WERI-Rb-1 (cell line): ENCODE measurements at regions not wholly inside any gene's neighbourhood (a gene's known extent, or its start where the extent isn't known, plus 50 kb on each side); places are given as distances from the start of the nearest gene placed in this dataset.
A peak's percentile ranks its signal among the peaks of the same experiment; 100 is the strongest.

Experiments
- DNase-seq: peaks from one replicate; pipeline ENCODE4 v3.0.0-alpha.2; 2020
- H3K27ac ChIP-seq: fragments of 250-450 bp; sonication (Bioruptor Pico); 2 replicates; pipeline ENCODE4 v1.5.1; 2020; ENCODE audit warnings: mild to moderate bottlenecking, moderate library complexity
- H3K27me3 ChIP-seq: fragments of 250-450 bp; sonication (Bioruptor Pico); 2 replicates; pipeline ENCODE4 v1.5.1; 2021; ENCODE audit warnings: mild to moderate bottlenecking, low read depth, moderate library complexity; ENCODE audit not compliant: insufficient read depth, severe bottlenecking
- H3K36me3 ChIP-seq: fragments of 250-450 bp; sonication (Bioruptor Pico); 2 replicates; pipeline ENCODE4 v1.5.1; 2020; ENCODE audit warnings: mild to moderate bottlenecking, moderate library complexity
- H3K4me3 ChIP-seq: 2 replicates; pipeline ENCODE4 v1.5.1; 2011; ENCODE audit warnings: low read depth, mild to moderate bottlenecking, control low read depth, low read length
- H3K9me3 ChIP-seq: fragments of 250-450 bp; sonication (Bioruptor Pico); 2 replicates; pipeline ENCODE4 v1.5.1; 2021; ENCODE audit warnings: mild to moderate bottlenecking, moderate library complexity; ENCODE audit not compliant: severe bottlenecking
- TF ChIP-seq, protein P1 (sequence below): IDR thresholded peaks from 2 replicates; pipeline ENCODE4 v1.5.1; 2011; ENCODE audit warnings: low read depth, mild to moderate bottlenecking, control low read depth, inconsistent platforms, low read length

DNA sequence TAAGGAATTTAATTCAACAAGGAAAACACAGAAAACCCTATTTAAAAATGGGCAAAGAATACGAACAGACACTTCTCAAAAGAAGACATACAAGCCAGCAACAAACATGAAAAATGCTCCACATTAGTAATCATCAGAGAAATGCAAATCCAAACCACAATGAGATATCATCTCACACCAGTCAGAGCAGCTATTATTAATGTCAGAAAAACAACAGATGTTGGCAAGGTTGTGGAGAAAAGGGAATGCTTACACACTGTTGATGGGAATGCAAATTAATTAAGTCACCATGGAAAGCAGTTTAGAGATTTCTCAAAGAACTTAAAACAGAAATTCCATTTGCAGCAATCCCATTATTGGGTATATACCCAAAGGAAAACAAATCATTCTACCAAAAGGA, 55.2 kb downstream of the GCC1 start:
- Histone ChIP-seq H3K9me3 (peaks cover 2% of the 10 kb centered on the region), H3K27ac (no peak overlapping the region), H3K27me3 (no peaks in the 10 kb centered on the region), H3K36me3 (no peaks in the 10 kb centered on the region), H3K4me3 (no peak overlapping the region)
- TF ChIP-seq, protein P1, sequence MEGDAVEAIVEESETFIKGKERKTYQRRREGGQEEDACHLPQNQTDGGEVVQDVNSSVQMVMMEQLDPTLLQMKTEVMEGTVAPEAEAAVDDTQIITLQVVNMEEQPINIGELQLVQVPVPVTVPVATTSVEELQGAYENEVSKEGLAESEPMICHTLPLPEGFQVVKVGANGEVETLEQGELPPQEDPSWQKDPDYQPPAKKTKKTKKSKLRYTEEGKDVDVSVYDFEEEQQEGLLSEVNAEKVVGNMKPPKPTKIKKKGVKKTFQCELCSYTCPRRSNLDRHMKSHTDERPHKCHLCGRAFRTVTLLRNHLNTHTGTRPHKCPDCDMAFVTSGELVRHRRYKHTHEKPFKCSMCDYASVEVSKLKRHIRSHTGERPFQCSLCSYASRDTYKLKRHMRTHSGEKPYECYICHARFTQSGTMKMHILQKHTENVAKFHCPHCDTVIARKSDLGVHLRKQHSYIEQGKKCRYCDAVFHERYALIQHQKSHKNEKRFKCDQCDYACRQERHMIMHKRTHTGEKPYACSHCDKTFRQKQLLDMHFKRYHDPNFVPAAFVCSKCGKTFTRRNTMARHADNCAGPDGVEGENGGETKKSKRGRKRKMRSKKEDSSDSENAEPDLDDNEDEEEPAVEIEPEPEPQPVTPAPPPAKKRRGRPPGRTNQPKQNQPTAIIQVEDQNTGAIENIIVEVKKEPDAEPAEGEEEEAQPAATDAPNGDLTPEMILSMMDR: no peak
- no peak for DNase-seq

DNA sequence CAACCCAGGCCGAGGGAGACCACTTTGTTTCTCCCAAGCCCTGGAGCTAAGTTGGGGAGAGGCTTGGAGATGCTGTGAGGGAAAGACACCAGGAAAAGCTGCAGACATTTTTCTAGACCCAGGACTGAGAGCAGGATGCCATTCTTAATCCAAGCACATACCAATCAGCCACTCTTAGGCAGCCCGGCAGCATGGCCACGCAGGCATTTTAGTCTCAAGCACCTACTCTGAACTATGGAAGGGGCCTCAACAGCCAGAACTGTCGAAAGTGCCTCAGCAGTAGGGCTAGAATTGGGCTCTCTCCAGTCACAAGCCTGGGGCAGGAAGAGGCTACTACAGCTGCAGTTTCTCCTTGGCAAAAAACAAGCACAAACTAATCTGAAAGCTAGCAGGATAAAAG, 57.8 kb downstream of the GCC1 start:
- Histone ChIP-seq H3K9me3 (peaks cover 2% of the 10 kb centered on the region), H3K27me3 (no peaks in the 10 kb centered on the region), H3K27ac (no peak overlapping the region), H3K36me3 (no peaks in the 10 kb centered on the region), H3K4me3 (no peak overlapping the region)
- TF ChIP-seq, protein P1: no peak
- DNase-seq: no peak

DNA sequence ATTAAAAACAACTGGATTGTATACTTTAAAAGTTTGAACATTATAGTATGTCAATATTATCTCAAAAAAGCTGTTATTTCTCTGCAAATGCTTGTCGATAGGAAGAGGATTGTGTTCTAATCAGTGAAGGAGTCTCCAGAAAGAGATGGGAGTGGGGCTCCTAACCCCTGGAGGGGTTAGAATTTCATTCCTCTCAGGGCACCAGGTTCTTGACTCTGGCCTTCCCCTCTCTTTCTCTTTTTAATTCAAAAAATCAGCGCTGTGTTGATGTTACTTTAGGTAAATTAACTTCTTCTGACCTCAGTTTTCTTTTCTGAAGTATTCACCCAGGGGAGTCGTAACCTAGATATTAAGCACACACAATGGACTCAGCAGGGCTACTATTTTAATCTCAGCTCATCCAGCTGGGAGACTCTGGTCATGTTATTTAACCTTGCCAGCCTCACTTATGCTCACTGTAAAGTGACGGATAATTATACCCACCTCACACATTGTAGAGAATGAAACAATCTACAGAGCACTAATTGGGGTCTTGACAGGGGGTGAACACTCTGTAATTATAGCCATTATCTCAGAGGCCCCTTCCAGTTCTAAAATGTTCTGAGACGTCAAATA, 59.4 kb downstream of the GCC1 start:
- Histone ChIP-seq H3K4me3 (no peak overlapping the region), H3K27me3 (no peaks in the 10 kb centered on the region), H3K36me3 (no peaks in the 10 kb centered on the region), H3K27ac (no peak overlapping the region), H3K9me3 (peaks cover 4% of the 10 kb centered on the region)
- no peak for DNase-seq
- TF ChIP-seq, protein P1: no peak

DNA sequence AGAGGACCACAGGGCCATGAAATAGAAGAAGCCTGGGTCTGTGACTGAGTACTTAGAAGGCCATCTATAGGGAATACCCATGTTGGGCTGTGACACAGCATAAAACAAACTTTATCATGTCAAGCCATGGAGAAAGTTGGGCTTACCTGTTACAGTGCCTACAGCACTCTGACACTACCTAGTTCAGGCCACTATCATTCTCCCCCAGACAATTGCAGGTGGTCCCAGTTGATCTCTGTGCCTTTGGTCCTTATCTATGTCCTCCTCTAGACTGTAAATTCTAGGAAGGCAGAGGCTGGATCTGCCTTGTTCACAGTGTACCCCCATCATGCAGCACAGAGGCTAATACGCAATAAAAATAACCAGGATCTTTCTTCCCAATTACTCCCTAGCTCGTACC, 69.1 kb downstream of the GCC1 start:
- no peaks in the 10 kb centered on the region for H3K27me3 ChIP-seq
- H3K9me3 ChIP-seq: no peaks in the 10 kb centered on the region
- no peak overlapping the region for H3K4me3 ChIP-seq
- no peak for DNase-seq
- H3K27ac ChIP-seq: no peak overlapping the region
- TF ChIP-seq, protein P1: no peak
- H3K36me3 ChIP-seq: no peaks in the 10 kb centered on the region

DNA sequence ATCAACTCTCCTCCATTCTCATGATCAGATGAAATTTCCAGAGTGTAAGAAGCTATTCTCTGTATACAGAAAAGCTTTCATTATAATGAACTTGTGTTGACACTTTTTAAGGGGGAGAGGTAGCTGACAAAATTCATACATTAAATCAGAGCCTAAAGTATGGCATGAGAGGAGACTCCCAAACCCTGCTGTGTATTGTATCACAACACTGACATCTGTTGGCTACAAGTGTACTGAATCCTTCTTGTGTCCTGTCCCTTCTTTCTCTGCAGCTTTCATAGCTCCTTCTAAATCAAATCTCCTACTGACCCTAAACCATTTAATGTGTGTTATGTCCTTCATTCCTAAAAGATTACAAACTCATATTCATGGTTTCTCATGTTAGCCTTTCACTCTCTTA, 70.9 kb downstream of the GCC1 start:
- Histone ChIP-seq H3K9me3 (no peaks in the 10 kb centered on the region), H3K27ac (no peak overlapping the region), H3K4me3 (no peak overlapping the region), H3K36me3 (no peaks in the 10 kb centered on the region), H3K27me3 (no peaks in the 10 kb centered on the region)
- TF ChIP-seq, protein P1: peak; percentile 69
- peak; percentile 10 for DNase-seq

DNA sequence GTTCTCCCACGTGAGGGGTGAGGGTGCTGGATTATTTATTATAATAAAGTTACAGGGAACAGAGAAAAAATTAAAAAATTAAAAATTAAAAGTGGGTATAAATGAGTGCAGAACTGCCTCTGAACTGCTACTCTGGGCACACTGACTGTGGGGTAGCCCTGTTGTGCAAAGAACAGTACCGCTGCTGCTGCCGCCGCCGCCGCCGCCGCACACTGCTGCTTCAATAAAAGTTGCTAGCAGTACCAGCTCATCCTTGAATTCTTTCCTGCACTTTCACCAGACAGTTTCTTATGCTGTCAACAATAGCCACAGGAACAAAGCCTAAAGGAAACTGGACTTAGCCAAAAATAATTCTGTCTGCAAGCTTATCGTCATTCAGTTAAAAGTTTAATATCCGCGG, 72.1 kb downstream of the GCC1 start:
- DNase-seq: no peak
- Histone ChIP-seq H3K27me3 (no peaks in the 10 kb centered on the region), H3K36me3 (no peaks in the 10 kb centered on the region), H3K27ac (no peak overlapping the region), H3K9me3 (no peaks in the 10 kb centered on the region), H3K4me3 (no peak overlapping the region)
- TF ChIP-seq, protein P1: no peak
